ENCODE measurements at regions not wholly inside any gene's neighbourhood (a gene's known extent, or its start where the extent isn't known, plus 50 kb on each side); places are given as distances from the start of the nearest gene placed in this dataset.

- TF ChIP-seq CBFB (IDR thresholded peaks at IDR 0.05; ENCODE audit: low read depth) = no peak
- no peak for TF ChIP-seq NRF1 (conservative IDR thresholded peaks at IDR 0.05; ENCODE audit: low read depth, low read length)
- no peak for TF ChIP-seq E2F8 (IDR thresholded peaks at IDR 0.05; ENCODE audit: low read depth, partially characterized antibody)
- no peak for TF ChIP-seq RB1 (IDR thresholded peaks at IDR 0.05; ENCODE audit: borderline replicate concordance)
- TF ChIP-seq, protein P1, sequence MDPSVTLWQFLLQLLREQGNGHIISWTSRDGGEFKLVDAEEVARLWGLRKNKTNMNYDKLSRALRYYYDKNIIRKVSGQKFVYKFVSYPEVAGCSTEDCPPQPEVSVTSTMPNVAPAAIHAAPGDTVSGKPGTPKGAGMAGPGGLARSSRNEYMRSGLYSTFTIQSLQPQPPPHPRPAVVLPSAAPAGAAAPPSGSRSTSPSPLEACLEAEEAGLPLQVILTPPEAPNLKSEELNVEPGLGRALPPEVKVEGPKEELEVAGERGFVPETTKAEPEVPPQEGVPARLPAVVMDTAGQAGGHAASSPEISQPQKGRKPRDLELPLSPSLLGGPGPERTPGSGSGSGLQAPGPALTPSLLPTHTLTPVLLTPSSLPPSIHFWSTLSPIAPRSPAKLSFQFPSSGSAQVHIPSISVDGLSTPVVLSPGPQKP (IDR thresholded peaks at IDR 0.05; ENCODE audit: low read depth, low read length) = no peak
- no peak for TF ChIP-seq TARDBP (IDR thresholded peaks at IDR 0.05; ENCODE audit: borderline replicate concordance)
- no peak for TF ChIP-seq NFIC (IDR thresholded peaks at IDR 0.05; ENCODE audit: low read depth, low read length)
- no peak for TF ChIP-seq MTA2 (IDR thresholded peaks at IDR 0.05; ENCODE audit: low read depth)
- no peak for TF ChIP-seq GATAD2B (conservative IDR thresholded peaks at IDR 0.05; ENCODE audit: low read depth)
- TF ChIP-seq, protein P2, sequence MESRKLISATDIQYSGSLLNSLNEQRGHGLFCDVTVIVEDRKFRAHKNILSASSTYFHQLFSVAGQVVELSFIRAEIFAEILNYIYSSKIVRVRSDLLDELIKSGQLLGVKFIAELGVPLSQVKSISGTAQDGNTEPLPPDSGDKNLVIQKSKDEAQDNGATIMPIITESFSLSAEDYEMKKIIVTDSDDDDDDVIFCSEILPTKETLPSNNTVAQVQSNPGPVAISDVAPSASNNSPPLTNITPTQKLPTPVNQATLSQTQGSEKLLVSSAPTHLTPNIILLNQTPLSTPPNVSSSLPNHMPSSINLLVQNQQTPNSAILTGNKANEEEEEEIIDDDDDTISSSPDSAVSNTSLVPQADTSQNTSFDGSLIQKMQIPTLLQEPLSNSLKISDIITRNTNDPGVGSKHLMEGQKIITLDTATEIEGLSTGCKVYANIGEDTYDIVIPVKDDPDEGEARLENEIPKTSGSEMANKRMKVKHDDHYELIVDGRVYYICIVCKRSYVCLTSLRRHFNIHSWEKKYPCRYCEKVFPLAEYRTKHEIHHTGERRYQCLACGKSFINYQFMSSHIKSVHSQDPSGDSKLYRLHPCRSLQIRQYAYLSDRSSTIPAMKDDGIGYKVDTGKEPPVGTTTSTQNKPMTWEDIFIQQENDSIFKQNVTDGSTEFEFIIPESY (IDR thresholded peaks at IDR 0.05) = no peak
- TF ChIP-seq SMAD1 (IDR thresholded peaks at IDR 0.05; ENCODE audit: low read depth, partially characterized antibody) = no peak
- TF ChIP-seq YBX1 (IDR thresholded peaks at IDR 0.05) = no peak
- no peak for TF ChIP-seq LARP7 (IDR thresholded peaks at IDR 0.05)
- no peak for TF ChIP-seq POLR2AphosphoS2 (IDR thresholded peaks at IDR 0.05; ENCODE audit: low read depth, low read length)
- TF ChIP-seq FOS (IDR thresholded peaks at IDR 0.05; ENCODE audit: borderline replicate concordance, extremely low read depth, insufficient read length) = no peak
- TF ChIP-seq SMARCA5 (IDR thresholded peaks at IDR 0.05) = no peak
- no peaks in the 10 kb centered on the region for H3K79me2 ChIP-seq (ENCODE audit: control insufficient read depth, insufficient read depth, low read length)
- no peak overlapping the region for H2AFZ ChIP-seq (ENCODE audit: control insufficient read depth, low read depth, low read length)
- WGBS (ENCODE audit: insufficient coverage, insufficient replicate concordance, low lambda C conversion rate, missing lambda C conversion rate) = 41% methylated on average over 16 of the region's 16 CpGs
- no peaks in the 10 kb centered on the region for H3K9me3 ChIP-seq (replicated peaks; ENCODE audit: control insufficient read depth, insufficient read depth, low read length)
- no peak overlapping the region for H3K27ac ChIP-seq (ENCODE audit: control insufficient read depth, insufficient read depth)
- no peaks in the 10 kb centered on the region for H4K20me1 ChIP-seq (ENCODE audit: control insufficient read depth, insufficient read depth)
- H3K9ac ChIP-seq (ENCODE audit: control insufficient read depth, insufficient read depth, low read length) = no peak overlapping the region
- ChIA-PET POLR2A (no interaction called here), CTCF (no interaction called here), SMC1A (ENCODE audit: uncharacterized antibody, unreplicated experiment) (no interaction called here), RAD21 (ENCODE audit: unreplicated experiment) (no interaction called here)
- DNase-seq (ENCODE audit: low read depth, low spot score) = no peak
- no peak for ATAC-seq
- no TSS peak for BruUV-seq (replicated peaks)
- H3K4me2 ChIP-seq (ENCODE audit: control insufficient read depth, insufficient read depth) = no peak overlapping the region
- peaks cover 31% of the 10 kb centered on the region for H3K4me1 ChIP-seq (ENCODE audit: control insufficient read depth, insufficient read depth, low read length)
- in situ Hi-C loops (cut with MboI) = no loop called here
- no peak for FAIRE-seq
- H3K27me3 ChIP-seq (replicated peaks in 1 of 2; ENCODE audit: control insufficient read depth in 2 of 2, insufficient read depth in 2 of 2, low read length in 1 of 2) = peaks cover 0 to 2% of the 10 kb centered on the region in 2 experiments; a peak in 1 of 4 replicates
- H3K4me3 ChIP-seq = no peak overlapping the region
- no peaks in the 10 kb centered on the region for H3K36me3 ChIP-seq (ENCODE audit: control insufficient read depth in 2 of 2, insufficient read depth in 2 of 2, low read length in 1 of 2)
- intact Hi-C loops (cut with micrococcal nuclease; ENCODE audit: unreplicated experiment) = no loop called here
These were observed 111.6 kb upstream of the HAAO start for GRCh38 chr2:42903821-42904575.
